Smooth muscle cell (in vitro differentiated cells): ENCODE measurements at regions not wholly inside any gene's neighbourhood (a gene's known extent, or its start where the extent isn't known, plus 50 kb on each side); places are given as distances from the start of the nearest gene placed in this dataset.
"Not testable (repeated sequence)": the region's sequence is repeated elsewhere in the genome, so short reads cannot be mapped to it uniquely, and the experiment has no call there.

Experiments used
- DNase-seq: peaks from one replicate; lab custom pipeline; 2025; ENCODE audit not compliant: unreplicated experiment; lab: John Stamatoyannopoulos, UW
- H2AFZ ChIP-seq: fragments of 200-600 bp; sonication (generic); 2 replicates; pipeline ENCODE4 v1.6.0; 2016; ENCODE audit warnings: antibody characterized with exemption, low read depth, mild to moderate bottlenecking
- H3F3A ChIP-seq: fragments of 200-600 bp; sonication (generic); 2 replicates; pipeline ENCODE4 v1.6.0; 2017; ENCODE audit warnings: antibody characterized with exemption, low read depth
- H3K27ac ChIP-seq: fragments of 200-600 bp; sonication (generic); 2 replicates; pipeline ENCODE4 v1.5.1; 2016; ENCODE audit warnings: low read depth, mild to moderate bottlenecking
- H3K27me3 ChIP-seq: fragments of 200-600 bp; sonication (generic); 2 replicates; pipeline ENCODE4 v1.6.1; 2016; ENCODE audit warnings: low read depth, mild to moderate bottlenecking
- H3K36me3 ChIP-seq: fragments of 200-600 bp; sonication (generic); 2 replicates; pipeline ENCODE4 v1.5.1; 2016; ENCODE audit warnings: low read depth
- H3K4me1 ChIP-seq: fragments of 200-600 bp; sonication (generic); 2 replicates; pipeline ENCODE4 v1.5.1; 2016; ENCODE audit warnings: low read depth
- H3K4me2 ChIP-seq: fragments of 200-600 bp; sonication (generic); 2 replicates; pipeline ENCODE4 v1.6.0; 2016; ENCODE audit warnings: mild to moderate bottlenecking
- H3K4me3 ChIP-seq: fragments of 200-600 bp; sonication (generic); 2 replicates; pipeline ENCODE4 v1.5.1; 2016; ENCODE audit warnings: mild to moderate bottlenecking
- H3K79me2 ChIP-seq: fragments of 200-600 bp; sonication (generic); 2 replicates; pipeline ENCODE4 v1.6.0; 2016; ENCODE audit warnings: low read depth, mild to moderate bottlenecking
- H3K9ac ChIP-seq: fragments of 200-600 bp; sonication (generic); 2 replicates; pipeline ENCODE4 v1.6.0; 2016; ENCODE audit warnings: low read depth
- H3K9me3 ChIP-seq: fragments of 200-600 bp; sonication (generic); replicated peaks from 2 replicates; pipeline ENCODE4 v1.5.1; 2016; ENCODE audit warnings: low read depth
- H4K20me1 ChIP-seq: fragments of 200-600 bp; sonication (generic); 2 replicates; pipeline ENCODE4 v1.6.0; 2016; ENCODE audit warnings: low read depth
- WGBS: methylation state at CpG from one replicate; pipeline ENCODE4 v1.1.7; 2016; ENCODE audit warnings: low lambda C conversion rate; 5-methylcytosine and 5-hydroxymethylcytosine counted together
- TF ChIP-seq, protein P1 (sequence below): fragments of 200-600 bp; sonication (generic); IDR thresholded peaks from 2 replicates; pipeline ENCODE4 v1.5.1; 2017; ENCODE audit warnings: borderline replicate concordance, mild to moderate bottlenecking, antibody characterized with exemption; ENCODE audit not compliant: insufficient read depth, poor library complexity, severe bottlenecking

DNA sequence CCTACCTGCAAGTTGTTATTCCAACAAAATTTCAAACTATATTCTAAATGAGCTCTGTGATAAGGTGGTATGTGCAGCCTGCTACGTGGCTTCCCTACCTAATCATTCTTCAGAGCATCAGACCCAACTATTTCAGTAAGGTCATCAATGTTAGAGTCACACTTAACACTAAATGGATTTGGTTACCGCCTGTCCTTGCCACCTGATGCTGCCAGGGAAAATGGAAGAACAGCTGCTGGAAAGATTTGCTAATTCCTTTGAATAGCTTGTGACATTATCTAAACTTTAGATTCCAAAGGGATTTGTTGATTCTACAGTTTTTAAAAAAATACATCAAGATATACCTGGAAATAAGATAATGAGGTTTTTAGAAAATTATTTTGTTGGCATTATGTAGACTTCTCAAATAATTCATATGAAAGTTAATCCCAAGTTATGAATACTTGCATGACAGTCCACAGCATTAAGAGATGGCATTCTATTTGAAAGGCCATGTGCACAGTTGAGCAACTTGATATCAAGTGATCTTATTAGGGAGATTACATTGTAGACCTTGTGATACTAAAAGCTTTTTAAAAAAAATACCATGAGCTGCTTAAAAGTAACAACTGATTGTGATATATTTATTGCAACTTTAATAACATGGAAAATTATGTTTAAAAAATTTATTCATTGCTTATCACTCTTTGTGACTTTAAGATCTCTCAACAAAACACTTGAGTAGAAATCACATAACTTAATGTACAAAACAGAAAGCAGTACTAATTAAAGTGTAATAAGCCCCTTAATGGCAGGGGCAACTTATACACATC is 98.3 kb upstream of the UGP2 start:
- Histone ChIP-seq H2AFZ (no peak overlapping the region), H3K27me3 (no peaks in the 10 kb centered on the region), H3K79me2 (no peaks in the 10 kb centered on the region), H3K9me3 (no peaks in the 10 kb centered on the region), H3F3A (no peaks in the 10 kb centered on the region), H3K9ac (no peak overlapping the region), H3K4me2 (no peak overlapping the region), H4K20me1 (no peaks in the 10 kb centered on the region), H3K27ac (no peak overlapping the region), H3K36me3 (no peaks in the 10 kb centered on the region), H3K4me1 (no peaks in the 10 kb centered on the region), H3K4me3 (no peak overlapping the region)
- TF ChIP-seq, protein P1, sequence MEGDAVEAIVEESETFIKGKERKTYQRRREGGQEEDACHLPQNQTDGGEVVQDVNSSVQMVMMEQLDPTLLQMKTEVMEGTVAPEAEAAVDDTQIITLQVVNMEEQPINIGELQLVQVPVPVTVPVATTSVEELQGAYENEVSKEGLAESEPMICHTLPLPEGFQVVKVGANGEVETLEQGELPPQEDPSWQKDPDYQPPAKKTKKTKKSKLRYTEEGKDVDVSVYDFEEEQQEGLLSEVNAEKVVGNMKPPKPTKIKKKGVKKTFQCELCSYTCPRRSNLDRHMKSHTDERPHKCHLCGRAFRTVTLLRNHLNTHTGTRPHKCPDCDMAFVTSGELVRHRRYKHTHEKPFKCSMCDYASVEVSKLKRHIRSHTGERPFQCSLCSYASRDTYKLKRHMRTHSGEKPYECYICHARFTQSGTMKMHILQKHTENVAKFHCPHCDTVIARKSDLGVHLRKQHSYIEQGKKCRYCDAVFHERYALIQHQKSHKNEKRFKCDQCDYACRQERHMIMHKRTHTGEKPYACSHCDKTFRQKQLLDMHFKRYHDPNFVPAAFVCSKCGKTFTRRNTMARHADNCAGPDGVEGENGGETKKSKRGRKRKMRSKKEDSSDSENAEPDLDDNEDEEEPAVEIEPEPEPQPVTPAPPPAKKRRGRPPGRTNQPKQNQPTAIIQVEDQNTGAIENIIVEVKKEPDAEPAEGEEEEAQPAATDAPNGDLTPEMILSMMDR, result no peak
- 97% methylated on average over 2 of the region's 2 CpGs for WGBS
- no peak for DNase-seq

DNA sequence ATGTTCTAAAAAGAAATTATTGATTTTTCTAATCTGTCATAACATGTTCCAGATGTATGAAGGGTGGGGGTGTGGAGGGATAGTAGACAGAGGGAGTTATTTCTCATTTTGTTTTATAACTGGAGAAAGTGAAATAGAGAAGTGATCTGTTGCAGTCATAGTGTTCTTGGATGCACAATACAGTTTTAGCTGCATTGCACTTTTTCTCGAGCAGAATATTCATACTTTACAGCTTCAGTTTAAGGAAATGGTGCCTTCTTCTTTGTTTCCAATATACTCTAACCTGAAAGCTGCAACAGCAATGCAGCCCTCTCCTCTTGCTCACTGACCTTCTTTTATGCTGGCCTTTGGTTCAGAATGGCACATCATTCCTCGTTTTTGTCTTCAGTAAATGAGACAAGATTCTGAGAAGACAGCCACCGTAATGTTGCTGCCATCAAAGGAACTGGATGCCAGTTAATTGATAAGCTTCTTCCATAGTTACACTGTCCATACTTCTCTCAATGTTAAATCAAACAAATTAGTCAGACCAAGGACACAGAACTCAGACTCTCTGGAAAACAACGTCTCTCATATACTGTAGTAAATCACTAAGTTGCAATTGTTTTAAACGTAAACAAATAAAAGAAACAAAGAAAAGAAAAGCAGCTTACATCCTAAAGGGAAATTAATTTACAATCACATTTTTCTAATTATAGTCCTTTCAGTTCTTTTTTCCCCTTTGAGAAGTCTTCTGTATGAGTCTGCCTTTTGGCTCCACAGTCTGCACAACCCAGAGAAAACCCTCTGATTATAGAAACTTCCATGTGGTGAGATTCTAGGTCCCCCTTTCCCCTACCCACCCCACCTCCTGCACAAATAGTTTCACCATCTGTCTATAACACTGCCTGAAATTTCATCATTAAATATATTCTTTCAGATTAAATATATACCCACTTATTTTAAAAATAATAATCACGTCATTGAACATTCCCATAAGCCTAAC is 97.4 kb upstream of the UGP2 start:
- H4K20me1 ChIP-seq, result no peaks in the 10 kb centered on the region
- H3K4me2 ChIP-seq, result no peak overlapping the region
- no peaks in the 10 kb centered on the region for H3K27me3 ChIP-seq
- DNase-seq, result no peak
- no peak overlapping the region for H3K9ac ChIP-seq
- H3K4me3 ChIP-seq, result no peak overlapping the region
- H3K9me3 ChIP-seq, result no peaks in the 10 kb centered on the region
- no peaks in the 10 kb centered on the region for H3K36me3 ChIP-seq
- WGBS, result 78% methylated on average over 6 of the region's 6 CpGs
- TF ChIP-seq, protein P1, result no peak
- no peaks in the 10 kb centered on the region for H3F3A ChIP-seq
- no peaks in the 10 kb centered on the region for H3K4me1 ChIP-seq
- no peak overlapping the region for H3K27ac ChIP-seq
- no peaks in the 10 kb centered on the region for H3K79me2 ChIP-seq
- peak overlapping the region; percentile 53 for H2AFZ ChIP-seq

DNA sequence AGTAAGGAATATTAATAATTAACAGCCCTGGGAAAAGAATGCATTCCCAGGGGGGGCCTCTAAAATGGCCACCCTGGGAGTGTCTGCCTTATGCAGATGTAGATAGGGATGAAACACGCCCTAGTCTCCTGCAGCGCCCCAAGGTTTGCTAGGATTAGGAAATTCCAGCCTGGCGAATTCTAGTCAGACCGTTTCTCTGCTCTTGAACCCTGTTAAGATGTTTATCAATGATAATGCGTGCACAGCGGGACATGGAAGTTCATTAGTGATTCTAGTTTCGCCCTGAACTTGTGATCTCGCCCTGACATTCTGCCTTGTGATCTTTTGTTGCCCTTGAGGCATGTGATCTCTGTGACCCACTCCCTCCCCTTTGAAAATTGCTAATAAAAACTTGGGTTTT is 95.1 kb upstream of the UGP2 start:
- DNase-seq, H3K27me3 ChIP-seq, H3K36me3 ChIP-seq, H3K4me2 ChIP-seq, H3K79me2 ChIP-seq, H2AFZ ChIP-seq, H4K20me1 ChIP-seq, H3F3A ChIP-seq, H3K9ac ChIP-seq, H3K9me3 ChIP-seq, H3K4me1 ChIP-seq, H3K27ac ChIP-seq, H3K4me3 ChIP-seq: not testable (repeated sequence)
- WGBS, result 85% methylated on average over 8 of the region's 8 CpGs

DNA sequence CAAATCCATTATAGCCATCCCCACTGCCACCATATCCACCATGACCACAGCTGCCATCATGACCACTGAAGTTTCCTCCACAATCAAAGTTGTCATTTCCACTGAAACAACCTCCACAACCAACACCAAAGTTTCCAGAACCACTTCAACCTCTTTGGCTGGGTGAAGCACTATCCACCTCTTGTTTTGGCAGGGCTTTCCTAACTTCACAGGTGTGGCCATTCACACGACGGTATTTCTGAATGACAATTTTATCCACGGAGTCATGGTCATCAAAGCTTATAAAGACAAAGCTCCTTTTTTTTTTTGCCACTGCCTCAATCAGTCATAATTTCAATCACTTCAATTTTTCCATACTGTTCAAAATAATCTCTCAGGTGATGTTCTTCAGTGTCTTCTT is 89.8 kb upstream of the UGP2 start:
- Histone ChIP-seq H3K4me3 (no peak overlapping the region), H2AFZ (no peak overlapping the region), H3K4me2 (no peak overlapping the region), H3K79me2 (no peaks in the 10 kb centered on the region), H3K9me3 (no peaks in the 10 kb centered on the region), H3K4me1 (peaks cover 5% of the 10 kb centered on the region), H4K20me1 (no peaks in the 10 kb centered on the region), H3K27me3 (no peaks in the 10 kb centered on the region), H3K36me3 (no peaks in the 10 kb centered on the region), H3F3A (no peaks in the 10 kb centered on the region), H3K27ac (no peak overlapping the region), H3K9ac (no peak overlapping the region)
- WGBS, result 94% methylated on average over 3 of the region's 3 CpGs
- no peak for DNase-seq
- TF ChIP-seq, protein P1, result no peak
